ENCODE measurements at regions not wholly inside any gene's neighbourhood (a gene's known extent, or its start where the extent isn't known, plus 50 kb on each side); places are given as distances from the start of the nearest gene placed in this dataset.

GRCh38 chr19:46947866-46948265 is 71.8 kb upstream of the NPAS1 start:
- H3K9me3 Mint-ChIP-seq, result no peaks in the 10 kb centered on the region
- ChIA-PET POLR2A (no interaction called here), CTCF (interaction anchor here (0.8 kb wide), 1 partner anchor 28 kb away, joined by 3 read pairs; no protein-coding TSS in a partner anchor)
- no peak for DNase-seq
- peaks cover 14% of the 10 kb centered on the region for H3K36me3 Mint-ChIP-seq (ENCODE audit: low read depth)
- no peaks in the 10 kb centered on the region for H3K27me3 Mint-ChIP-seq
- peaks cover 31% of the 10 kb centered on the region for H3K4me1 Mint-ChIP-seq
- H3K4me3 Mint-ChIP-seq, result no peak overlapping the region
- no peak overlapping the region for H3K27ac Mint-ChIP-seq

DNA sequence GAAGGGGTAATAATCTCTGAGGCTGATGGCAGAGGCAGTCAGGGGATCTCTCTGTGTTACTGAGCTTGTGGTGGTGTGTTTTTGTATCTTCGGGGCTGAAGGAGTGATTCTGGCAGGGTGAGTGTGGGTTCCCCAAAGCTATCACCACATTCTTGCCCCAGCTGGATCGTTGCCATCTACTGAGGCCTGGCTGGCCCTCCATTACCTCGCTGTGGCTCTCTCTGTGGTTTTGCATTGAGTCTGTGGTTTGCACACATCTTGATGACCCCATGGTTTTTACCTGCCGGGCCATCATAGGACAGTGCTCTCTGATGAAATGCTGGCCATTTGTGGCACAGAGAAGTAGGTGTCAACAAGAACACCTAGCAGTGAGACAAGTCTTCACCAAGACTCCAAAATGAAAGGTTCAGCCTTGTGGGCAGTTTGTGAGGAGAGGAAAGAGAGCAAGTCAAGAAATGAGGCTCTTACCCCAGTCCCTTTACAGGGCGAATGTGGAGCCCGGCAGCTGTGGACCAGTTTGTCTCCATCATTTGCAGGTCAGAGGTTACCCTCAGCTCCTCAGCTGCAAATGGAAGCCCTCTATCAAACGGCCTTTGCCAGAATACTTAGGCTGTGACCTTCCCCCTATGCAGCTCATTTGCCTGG is 69.0 kb upstream of the NPAS1 start:
- no peak overlapping the region for H3K27ac Mint-ChIP-seq
- H3K4me1 Mint-ChIP-seq, result peaks cover 52% of the 10 kb centered on the region
- no peaks in the 10 kb centered on the region for H3K9me3 Mint-ChIP-seq
- no peak for DNase-seq
- H3K27me3 Mint-ChIP-seq, result no peaks in the 10 kb centered on the region
- H3K4me3 Mint-ChIP-seq, result no peak overlapping the region
- H3K36me3 Mint-ChIP-seq (ENCODE audit: low read depth), result peaks cover 25% of the 10 kb centered on the region
- POLR2A ChIA-PET, result interaction anchor here (0.6 kb wide), 1 partner anchor 1158 kb away, joined by 3 read pairs; the partner anchor contains the start of gene DMWD
- CTCF ChIA-PET, result interaction anchor here (0.6 to 1.9 kb wide), 3 partner anchors 9 to 1617 kb away, joined by 3 to 10 read pairs (median 5); no protein-coding TSS in a partner anchor

DNA sequence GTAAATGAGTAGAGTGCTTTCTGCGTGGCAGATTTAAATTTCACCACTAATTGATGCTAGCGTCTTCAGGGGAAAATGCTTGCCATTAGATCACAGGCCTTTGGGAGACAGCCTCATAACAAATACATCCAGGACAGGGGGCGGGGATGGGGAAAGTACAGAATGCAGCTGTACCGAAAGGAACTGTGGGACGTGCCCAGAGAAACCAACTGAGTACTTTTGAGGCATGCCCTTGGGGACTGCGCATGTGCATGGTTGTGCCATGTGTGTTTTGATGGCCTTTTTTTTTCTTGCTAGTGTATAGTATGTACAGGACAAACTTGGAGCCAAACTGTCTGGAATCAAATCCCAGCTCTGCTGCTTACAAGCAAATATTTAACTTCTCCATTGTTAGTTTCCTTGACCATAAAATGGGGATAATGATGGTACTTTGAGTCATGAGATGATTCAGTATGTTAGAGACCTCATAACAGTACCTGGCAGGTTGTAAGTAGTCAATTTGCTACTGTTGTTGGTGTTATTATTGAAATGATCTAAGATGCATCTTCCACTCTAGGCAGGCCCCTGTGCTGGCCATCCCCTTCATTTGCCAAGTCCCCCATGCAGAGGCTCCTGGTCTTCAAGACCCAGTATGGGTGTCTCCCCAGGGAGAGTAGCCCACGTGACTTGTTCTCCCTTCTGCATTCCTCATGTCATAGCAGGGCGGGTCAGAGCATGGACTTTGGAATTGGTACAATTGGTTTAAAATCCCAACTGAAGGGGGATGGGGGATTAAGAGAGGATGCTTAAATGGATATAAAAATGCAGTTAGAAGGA is 68.3 kb upstream of the NPAS1 start:
- POLR2A ChIA-PET, result no interaction called here
- Mint-ChIP-seq H3K27ac (no peak overlapping the region), H3K36me3 (ENCODE audit: low read depth) (peaks cover 26% of the 10 kb centered on the region), H3K9me3 (no peaks in the 10 kb centered on the region), H3K4me3 (no peak overlapping the region), H3K4me1 (peaks cover 55% of the 10 kb centered on the region), H3K27me3 (no peaks in the 10 kb centered on the region)
- CTCF ChIA-PET, result interaction anchor here (1.5 to 1.9 kb wide), 2 partner anchors 9 kb away, joined by 5 to 10 read pairs; no protein-coding TSS in a partner anchor
- DNase-seq, result no peak

DNA sequence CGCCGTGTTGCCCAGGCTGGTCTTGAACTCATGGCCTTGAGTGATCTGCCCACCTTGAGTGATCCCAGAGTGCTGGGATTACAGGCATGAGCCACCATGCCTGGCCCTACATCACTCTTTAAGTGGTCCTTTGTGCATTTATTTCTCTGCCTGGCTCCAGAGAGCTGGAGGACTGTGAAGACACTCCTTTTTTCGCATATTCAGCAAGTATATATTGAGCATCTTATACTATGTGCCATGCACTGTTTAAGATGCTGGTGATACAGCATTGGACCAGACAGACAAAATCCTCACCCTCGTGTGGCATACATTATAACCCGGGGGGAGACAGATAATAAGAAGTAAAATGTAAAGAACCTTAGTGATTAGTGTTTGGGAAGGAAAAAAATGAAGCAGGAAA is 66.8 kb upstream of the NPAS1 start:
- POLR2A ChIA-PET, result no interaction called here
- peaks cover 61% of the 10 kb centered on the region for H3K4me1 Mint-ChIP-seq
- H3K9me3 Mint-ChIP-seq, result no peaks in the 10 kb centered on the region
- peak overlapping the region; percentile 79 for H3K27ac Mint-ChIP-seq
- CTCF ChIA-PET, result no interaction called here
- no peak for DNase-seq
- no peaks in the 10 kb centered on the region for H3K27me3 Mint-ChIP-seq
- no peak overlapping the region for H3K4me3 Mint-ChIP-seq
- peaks cover 26% of the 10 kb centered on the region for H3K36me3 Mint-ChIP-seq (ENCODE audit: low read depth)

GRCh38 chr19:46953955-46954501 is 65.6 kb upstream of the NPAS1 start:
- Mint-ChIP-seq H3K27ac (peak overlapping the region; percentile 93), H3K36me3 (ENCODE audit: low read depth) (peaks cover 28% of the 10 kb centered on the region), H3K4me3 (peak overlapping the region; percentile 76), H3K27me3 (no peaks in the 10 kb centered on the region), H3K4me1 (peaks cover 66% of the 10 kb centered on the region), H3K9me3 (no peaks in the 10 kb centered on the region)
- CTCF ChIA-PET, result interaction anchor here (0.7 to 2.3 kb wide), 4 partner anchors 11 to 113 kb away, joined by 3 to 12 read pairs (median 5); no protein-coding TSS in a partner anchor
- DNase-seq, result no peak
- POLR2A ChIA-PET, result interaction anchor here (0.7 kb wide), 1 partner anchor 166 kb away, joined by 4 read pairs; the partner anchor contains the start of gene SLC1A5

- no peaks in the 10 kb centered on the region for H3K9me3 Mint-ChIP-seq
- peaks cover 66% of the 10 kb centered on the region for H3K4me1 Mint-ChIP-seq
- POLR2A ChIA-PET, result interaction anchor here (0.7 kb wide), 2 partner anchors 125 to 166 kb away, joined by 4 to 5 read pairs; partner anchors contain the start of gene SLC1A5
- H3K27me3 Mint-ChIP-seq, result no peaks in the 10 kb centered on the region
- CTCF ChIA-PET, result interaction anchor here (1.0 to 2.3 kb wide), 6 partner anchors 10 to 114 kb away, joined by 3 to 12 read pairs (median 5); no protein-coding TSS in a partner anchor
- peak; percentile 36 for DNase-seq
- peaks cover 28% of the 10 kb centered on the region for H3K36me3 Mint-ChIP-seq (ENCODE audit: low read depth)
- H3K27ac Mint-ChIP-seq, result peak overlapping the region; percentile 93
- H3K4me3 Mint-ChIP-seq, result peak overlapping the region; percentile 76
These were observed 65.1 kb upstream of the NPAS1 start for GRCh38 chr19:46954502-46954992.

DNA sequence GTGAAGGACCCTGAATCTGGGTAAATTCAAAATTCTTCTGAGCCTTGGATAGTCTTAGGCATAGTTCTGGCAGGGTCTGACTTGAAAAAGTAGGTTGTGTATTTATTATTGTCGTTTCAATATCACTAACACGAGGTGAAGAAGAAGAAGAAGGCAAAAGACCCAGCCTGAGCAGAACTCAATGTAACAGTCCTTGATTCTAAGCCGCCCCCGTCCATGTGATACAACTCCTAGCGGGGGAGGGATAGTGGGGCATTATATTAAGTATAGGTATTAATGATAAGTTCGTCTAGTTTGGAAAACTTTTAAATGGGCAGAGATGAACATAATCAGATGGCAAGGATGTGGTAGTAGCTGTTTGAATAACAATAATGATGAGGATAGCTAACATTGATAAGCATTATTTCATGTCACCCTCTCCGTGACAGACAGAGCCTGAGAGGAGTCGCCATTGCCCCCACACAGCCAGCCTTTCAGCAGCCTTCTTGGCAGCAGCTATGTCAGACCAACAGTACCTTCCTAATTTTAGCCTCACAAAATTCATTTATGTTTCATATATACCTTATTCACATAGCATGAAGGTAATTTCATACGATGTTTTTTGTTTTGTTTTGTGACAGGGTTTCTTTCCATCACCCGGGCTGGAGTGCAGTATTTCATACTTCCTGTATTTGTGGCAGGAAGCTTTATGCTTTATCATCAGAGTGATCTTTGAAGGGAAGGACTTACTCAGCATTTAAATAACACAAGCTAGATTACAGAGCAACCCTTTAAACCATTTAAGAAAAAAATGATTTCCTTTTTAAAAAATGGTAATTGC is 64.4 kb upstream of the NPAS1 start:
- Mint-ChIP-seq H3K36me3 (ENCODE audit: low read depth) (peaks cover 30% of the 10 kb centered on the region), H3K4me1 (peaks cover 66% of the 10 kb centered on the region), H3K9me3 (no peaks in the 10 kb centered on the region), H3K4me3 (peak overlapping the region; percentile 76), H3K27me3 (no peaks in the 10 kb centered on the region), H3K27ac (peak overlapping the region; percentile 93)
- ChIA-PET CTCF (interaction anchor here (1.0 to 2.3 kb wide), 7 partner anchors 9 to 761 kb away, joined by 3 to 12 read pairs (median 4); partner anchors contain the start of gene ZC3H4), POLR2A (interaction anchor here (0.6 to 0.7 kb wide), 3 partner anchors 30 to 167 kb away, joined by 3 to 5 read pairs (median 4); partner anchors contain the start of gene SLC1A5)
- DNase-seq, result peak; percentile 61

GRCh38 chr19:46955813-46956371 is 63.7 kb upstream of the NPAS1 start:
- Mint-ChIP-seq H3K36me3 (ENCODE audit: low read depth) (peaks cover 29% of the 10 kb centered on the region), H3K27ac (peak overlapping the region; percentile 93), H3K9me3 (no peaks in the 10 kb centered on the region), H3K27me3 (no peaks in the 10 kb centered on the region), H3K4me3 (peak overlapping the region; percentile 76), H3K4me1 (peaks cover 60% of the 10 kb centered on the region)
- ChIA-PET POLR2A (interaction anchor here (0.6 kb wide), 1 partner anchor 31 kb away, joined by 3 read pairs; no protein-coding TSS in a partner anchor), CTCF (interaction anchor here (0.6 to 2.3 kb wide), 10 partner anchors 9 to 762 kb away, joined by 3 to 12 read pairs (median 4); partner anchors contain the start of gene ZC3H4)
- DNase-seq, result no peak

DNA sequence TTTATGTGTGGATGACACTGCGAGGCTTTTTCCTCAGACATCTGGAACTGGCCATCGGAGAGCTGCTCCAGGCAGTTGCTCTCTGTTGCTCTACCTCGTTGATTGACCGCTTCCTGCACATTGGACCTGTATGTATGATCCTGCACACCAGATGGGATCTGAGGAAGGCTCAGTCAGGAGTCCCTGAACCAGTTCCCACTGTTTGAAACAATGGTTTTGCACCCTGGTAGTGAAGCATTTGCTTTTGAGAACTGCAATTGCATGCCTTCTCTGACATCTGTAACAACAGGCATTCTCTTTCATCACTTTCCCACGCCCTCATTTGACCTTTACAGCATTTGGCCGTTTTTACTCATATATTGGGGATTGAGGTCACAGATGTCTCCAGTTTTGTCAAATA is 61.1 kb upstream of the NPAS1 start:
- Mint-ChIP-seq H3K27me3 (no peaks in the 10 kb centered on the region), H3K4me1 (peaks cover 59% of the 10 kb centered on the region), H3K27ac (no peak overlapping the region), H3K4me3 (no peak overlapping the region), H3K9me3 (no peaks in the 10 kb centered on the region), H3K36me3 (ENCODE audit: low read depth) (peaks cover 18% of the 10 kb centered on the region)
- CTCF ChIA-PET, result interaction anchor here (0.6 kb wide), 1 partner anchor 416 kb away, joined by 3 read pairs; no protein-coding TSS in a partner anchor
- DNase-seq, result no peak
- POLR2A ChIA-PET, result no interaction called here

- Mint-ChIP-seq H3K9me3 (no peaks in the 10 kb centered on the region), H3K27ac (no peak overlapping the region), H3K36me3 (ENCODE audit: low read depth) (peaks cover 15% of the 10 kb centered on the region), H3K27me3 (no peaks in the 10 kb centered on the region), H3K4me3 (no peak overlapping the region), H3K4me1 (peaks cover 46% of the 10 kb centered on the region)
- ChIA-PET POLR2A (interaction anchor here (0.6 to 0.7 kb wide), 2 partner anchors 14 to 34 kb away, joined by 3 read pairs; no protein-coding TSS in a partner anchor), CTCF (interaction anchor here (1.5 to 1.9 kb wide), 2 partner anchors 9 kb away, joined by 4 to 5 read pairs; no protein-coding TSS in a partner anchor)
- no peak for DNase-seq
These were observed 59.6 kb upstream of the NPAS1 start for GRCh38 chr19:46959894-46960556.

DNA sequence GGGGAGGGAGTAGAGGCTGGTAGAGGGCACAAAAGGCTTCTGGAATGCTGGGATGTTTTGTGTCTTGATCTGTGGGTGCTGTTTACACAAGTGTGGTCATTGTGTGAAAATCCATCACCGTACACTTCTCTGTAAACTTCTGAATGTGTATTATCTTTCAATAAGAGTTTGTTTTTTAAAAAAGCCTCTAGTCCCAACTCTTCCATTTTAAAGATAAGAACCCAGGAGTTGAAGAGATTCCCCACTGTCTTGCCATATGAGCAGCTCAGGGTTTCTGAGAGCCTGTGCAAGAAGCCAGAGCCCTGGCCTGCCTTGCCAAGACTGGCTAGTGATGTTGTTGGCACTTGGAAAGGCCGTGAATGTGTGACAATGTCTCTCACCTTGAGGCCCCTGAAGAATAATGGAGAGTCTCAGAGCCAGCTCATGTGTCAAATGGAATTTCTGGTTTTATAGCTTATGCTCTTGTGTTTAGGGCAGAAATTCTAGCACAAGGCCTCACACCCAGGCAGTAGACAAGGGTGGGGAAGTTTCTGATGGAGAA is 57.5 kb upstream of the NPAS1 start:
- Mint-ChIP-seq H3K4me3 (no peak overlapping the region), H3K36me3 (ENCODE audit: low read depth) (peaks cover 19% of the 10 kb centered on the region), H3K27ac (no peak overlapping the region), H3K4me1 (peaks cover 38% of the 10 kb centered on the region), H3K27me3 (no peaks in the 10 kb centered on the region), H3K9me3 (no peaks in the 10 kb centered on the region)
- CTCF ChIA-PET, result no interaction called here
- POLR2A ChIA-PET, result no interaction called here
- no peak for DNase-seq

Measured in activated CD4-positive, alpha-beta T cell treated with anti-CD3 and anti-CD28 coated beads, Interleukin-2, amount 10 ng/mL, durations not matched to agents 7 days and 5 days (primary cell).